Endothelial cell of umbilical vein (primary cell): ENCODE measurements at regions not wholly inside any gene's neighbourhood (a gene's known extent, or its start where the extent isn't known, plus 50 kb on each side); places are given as distances from the start of the nearest gene placed in this dataset.

Experiments used
- BruUV-seq: library from RNA; stranded (reverse); fragments of 400-500 nt; replicated peaks from 2 replicates; lab custom pipeline; 2021; lab: Mats Ljungman, UMichigan
- CTCF ChIA-PET: fragments of 300-600, 350-600 bp; sonication (Branson Sonifier 250); formaldehyde crosslinking; loops from one replicate; lab custom pipeline; 2021; ENCODE audit warnings: antibody characterized with exemption, inconsistent platforms; lab: Charles Lee
- POLR2A ChIA-PET: fragments of 300-600, 350-600 bp; sonication (Branson Sonifier 250); formaldehyde crosslinking; loops from one replicate; lab custom pipeline; 2021; ENCODE audit warnings: antibody characterized with exemption, inconsistent platforms; lab: Charles Lee
- DNase-seq: peaks from one replicate; pipeline ENCODE4 v3.0.0-alpha.2; 2011; ENCODE audit warnings: low read depth, low spot score
- FAIRE-seq: peaks from 2 replicates; lab custom pipeline; 2011; peaks lifted over from hg19 to GRCh38; lab: Jason Lieb, UNC
- H2AFZ ChIP-seq: 2 replicates; pipeline ENCODE4 v1.6.0; 2012; ENCODE audit warnings: low read depth, low read length, control low read depth, inconsistent platforms
- H3K27ac ChIP-seq: 2 replicates; pipeline ENCODE4 v1.5.1; 2011; ENCODE audit warnings: low read depth, mild to moderate bottlenecking, control low read depth, low read length, moderate library complexity; ENCODE audit not compliant: insufficient read depth
- H3K27me3 ChIP-seq, 2 experiments: 2 replicates each; pipeline versions ENCODE4 v1.6.0 to v1.6.1; 2011; ENCODE audit warnings: low read length in 2 of 2, mixed read lengths in 1 of 2; ENCODE audit not compliant: control insufficient read depth in 2 of 2, insufficient read depth in 2 of 2
- H3K36me3 ChIP-seq, 2 experiments: 2 replicates in 1 of 2; 3 replicates in 1 of 2; pipeline ENCODE4 v1.5.1; 2011; ENCODE audit warnings: low read length in 2 of 2, mild to moderate bottlenecking in 1 of 2, moderate library complexity in 1 of 2; ENCODE audit not compliant: control insufficient read depth in 2 of 2, insufficient read depth in 2 of 2; ENCODE audit errors: extremely low read depth in 1 of 2
- H3K4me1 ChIP-seq: 3 replicates; pipeline ENCODE4 v1.5.1; 2011; ENCODE audit warnings: mild to moderate bottlenecking, low read length; ENCODE audit not compliant: control insufficient read depth, insufficient read depth; ENCODE audit errors: extremely low read depth
- H3K4me2 ChIP-seq: 2 replicates; pipeline ENCODE4 v1.6.1; 2011; ENCODE audit warnings: low read length, control low read depth, mixed read lengths; ENCODE audit not compliant: insufficient read depth
- H3K4me3 ChIP-seq, 3 experiments: fragments of 200-600 bp in 1 of 3; sonication (generic), shearing (Covaris generic) in 1 of 3; replicated peaks in 1 of 3; 2 replicates each; pipeline ENCODE4 v1.5.1; 2011 to 2016; ENCODE audit warnings: control low read depth in 3 of 3, low read length in 3 of 3, mild to moderate bottlenecking in 2 of 3, inconsistent platforms in 1 of 3, low read depth in 1 of 3, moderate library complexity in 1 of 3; ENCODE audit not compliant: insufficient read depth in 1 of 3
- H3K79me2 ChIP-seq: 2 replicates; pipeline ENCODE4 v1.6.0; 2012; ENCODE audit warnings: low read length, inconsistent platforms; ENCODE audit not compliant: control insufficient read depth, insufficient read depth
- H3K9ac ChIP-seq: replicated peaks from 2 replicates; pipeline ENCODE3; 2011; ENCODE audit warnings: low read length, control low read depth; ENCODE audit not compliant: insufficient read depth; ENCODE audit errors: extremely low read depth
- H3K9me1 ChIP-seq: replicated peaks from 3 replicates; pipeline ENCODE4 v1.6.0; 2011; ENCODE audit warnings: mild to moderate bottlenecking, low read length; ENCODE audit not compliant: control insufficient read depth, insufficient read depth; ENCODE audit errors: extremely low read depth
- H3K9me3 ChIP-seq: replicated peaks from 2 replicates; pipeline ENCODE4 v1.5.1; 2012; ENCODE audit warnings: low read length, inconsistent platforms; ENCODE audit not compliant: control insufficient read depth, insufficient read depth
- H4K20me1 ChIP-seq: replicated peaks from 2 replicates; pipeline ENCODE3; 2011; ENCODE audit warnings: mild to moderate bottlenecking, low read length; ENCODE audit not compliant: control insufficient read depth, insufficient read depth; ENCODE audit errors: extremely low read depth
- CTCF ChIP-seq, 2 donors: IDR thresholded peaks; 1 replicate in 1 of 2; 2 replicates in 1 of 2; pipeline ENCODE4 v1.5.1; 2011; ENCODE audit warnings: low read length in 2 of 2, mild to moderate bottlenecking in 2 of 2, moderate library complexity in 2 of 2, control low read depth in 1 of 2, inconsistent platforms in 1 of 2, low read depth in 1 of 2; ENCODE audit not compliant: insufficient read depth in 1 of 2; ENCODE audit errors: extremely low read depth in 1 of 2
- EZH2 ChIP-seq: IDR thresholded peaks from 2 replicates; pipeline ENCODE4 v1.6.1; 2012; ENCODE audit warnings: borderline replicate concordance, low read depth, mild to moderate bottlenecking, moderate library complexity, low read length, inconsistent platforms; ENCODE audit not compliant: severe bottlenecking
- GATA2 ChIP-seq: IDR thresholded peaks from 2 replicates; pipeline ENCODE4 v1.7.0; 2011; ENCODE audit warnings: low read depth, mild to moderate bottlenecking, moderate library complexity, mixed read lengths, low read length; ENCODE audit not compliant: insufficient read length, insufficient read depth
- JUN ChIP-seq: IDR thresholded peaks from 2 replicates; pipeline ENCODE4 v1.6.1; 2011; ENCODE audit warnings: borderline replicate concordance, low read depth; ENCODE audit not compliant: insufficient read length, insufficient read depth
- MYC ChIP-seq: IDR thresholded peaks from one replicate; pipeline ENCODE4 v1.6.1; 2011; ENCODE audit warnings: mild to moderate bottlenecking, low read depth, low read length
- POLR2A ChIP-seq: IDR thresholded peaks from 2 replicates; pipeline ENCODE4 v1.6.1; 2012; ENCODE audit warnings: low read depth, mild to moderate bottlenecking, control low read depth, low read length
- POLR2AphosphoS5 ChIP-seq: IDR thresholded peaks from 2 replicates; pipeline ENCODE4 v1.6.1; 2012; ENCODE audit warnings: low read depth, mild to moderate bottlenecking, control low read depth, low read length, moderate library complexity; ENCODE audit not compliant: insufficient read depth
- dilution Hi-C: fragments of 300-500 bp; cut with MboI; formaldehyde crosslinking; loops from one replicate; pipeline ENCODE4 v1.15.0; 2019; ENCODE audit warnings: low sequenced_read_pairs; ENCODE audit not compliant: extremely low pct_ligation_motif_present
- intact Hi-C: fragments of 100-400 bp; cut with micrococcal nuclease; formaldehyde crosslinking; loops from one replicate; pipeline ENCODE4 v1.10.0; 2022
- TF ChIP-seq, protein P1 (sequence below): IDR thresholded peaks from 2 replicates; pipeline ENCODE4 v1.6.1; 2011; ENCODE audit not compliant: insufficient read depth, insufficient read length

- POLR2A ChIA-PET: no interaction called here
- intact Hi-C loops: no loop called here
- CTCF ChIA-PET: no interaction called here
Observed at GRCh38 chr6:126516411-126516810, 176.5 kb downstream of the CENPW start.

More at GRCh38 chr6:126516411-126516810, 176.5 kb downstream of the CENPW start:
- dilution Hi-C loops: no loop called here
- Histone ChIP-seq H4K20me1 (no peaks in the 10 kb centered on the region), H2AFZ (no peak overlapping the region), H3K27me3 (no peaks in the 10 kb centered on the region), H3K9me1 (no peaks in the 10 kb centered on the region), H3K36me3 (no peaks in the 10 kb centered on the region), H3K4me3 (no peak overlapping the region), H3K27ac (no peak overlapping the region), H3K4me2 (no peak overlapping the region), H3K79me2 (no peaks in the 10 kb centered on the region), H3K9me3 (no peaks in the 10 kb centered on the region), H3K4me1 (no peaks in the 10 kb centered on the region), H3K9ac (no peak overlapping the region)
- no TSS peak for BruUV-seq
- no peak for TF ChIP-seq POLR2AphosphoS5
- no peak for TF ChIP-seq POLR2A
- TF ChIP-seq MYC: no peak
- TF ChIP-seq GATA2: no peak
- TF ChIP-seq, protein P1, sequence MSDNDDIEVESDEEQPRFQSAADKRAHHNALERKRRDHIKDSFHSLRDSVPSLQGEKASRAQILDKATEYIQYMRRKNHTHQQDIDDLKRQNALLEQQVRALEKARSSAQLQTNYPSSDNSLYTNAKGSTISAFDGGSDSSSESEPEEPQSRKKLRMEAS: no peak
- no peak for TF ChIP-seq CTCF (IDR thresholded peaks at IDR 0.05; ENCODE audit: extremely low read depth in 1 of 2, insufficient read depth in 1 of 2, low read depth in 1 of 2, low read length in 2 of 2)
- TF ChIP-seq JUN: no peak
- no peak for TF ChIP-seq EZH2
- no peak for DNase-seq
- no peak for FAIRE-seq
